Urinary bladder (tissue), 3 donors: ENCODE measurements at regions not wholly inside any gene's neighbourhood (a gene's known extent, or its start where the extent isn't known, plus 50 kb on each side); places are given as distances from the start of the nearest gene placed in this dataset.

Experiments used
- DNase-seq: peaks from one replicate; pipeline ENCODE4 v3.0.0-alpha.2; 2015; ENCODE audit errors: extremely low spot score
- H3K27ac ChIP-seq: one replicate; pipeline ENCODE4 v1.5.1; 2013; ENCODE audit warnings: low read depth, mild to moderate bottlenecking, moderate library complexity
- H3K36me3 ChIP-seq: one replicate; pipeline ENCODE4 v1.6.1; 2013; ENCODE audit warnings: mild to moderate bottlenecking, moderate library complexity; ENCODE audit not compliant: insufficient read depth
- H3K4me1 ChIP-seq: one replicate; pipeline ENCODE4 v1.6.1; 2013; ENCODE audit warnings: mild to moderate bottlenecking, moderate library complexity; ENCODE audit not compliant: insufficient read depth
- H3K4me3 ChIP-seq: one replicate; pipeline ENCODE4 v1.5.1; 2013; ENCODE audit warnings: low read depth, low read length
- WGBS: extraction: QIAGEN DNeasy Blood & Tissue Kit; methylation state at CpG from one replicate; pipeline ENCODE4 v1.1.7; 2013; 5-methylcytosine and 5-hydroxymethylcytosine counted together
- donor health status: healthy with polysubstance abuse.
- donor health status: healthy.

DNA sequence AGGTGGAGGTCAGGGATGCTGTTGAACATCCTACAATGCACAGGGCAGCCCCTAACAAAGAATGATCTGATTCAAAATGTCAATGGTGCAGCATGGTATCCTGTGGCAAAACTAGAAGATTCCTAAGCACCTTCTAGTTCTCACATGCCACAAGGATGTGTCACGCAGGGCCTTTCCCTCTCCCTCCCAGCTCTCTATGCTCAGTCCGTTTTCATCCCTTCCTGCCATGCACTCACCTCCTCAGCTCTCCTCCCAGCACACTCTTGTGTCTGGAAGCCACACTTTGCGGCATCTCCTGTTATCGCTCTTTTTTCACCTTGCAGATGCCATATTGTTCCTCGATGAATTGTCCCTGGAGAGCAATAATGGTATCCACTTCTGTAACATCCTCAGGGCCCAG lies 263.4 kb downstream of the CDC5L start:
- no peak overlapping the region for H3K4me3 ChIP-seq
- H3K27ac ChIP-seq, result no peak overlapping the region
- H3K4me1 ChIP-seq, result peaks cover 2% of the 10 kb centered on the region
- WGBS, result 90% methylated on average over 5 of the region's 5 CpGs
- no peaks in the 10 kb centered on the region for H3K36me3 ChIP-seq
- no peak for DNase-seq

DNA sequence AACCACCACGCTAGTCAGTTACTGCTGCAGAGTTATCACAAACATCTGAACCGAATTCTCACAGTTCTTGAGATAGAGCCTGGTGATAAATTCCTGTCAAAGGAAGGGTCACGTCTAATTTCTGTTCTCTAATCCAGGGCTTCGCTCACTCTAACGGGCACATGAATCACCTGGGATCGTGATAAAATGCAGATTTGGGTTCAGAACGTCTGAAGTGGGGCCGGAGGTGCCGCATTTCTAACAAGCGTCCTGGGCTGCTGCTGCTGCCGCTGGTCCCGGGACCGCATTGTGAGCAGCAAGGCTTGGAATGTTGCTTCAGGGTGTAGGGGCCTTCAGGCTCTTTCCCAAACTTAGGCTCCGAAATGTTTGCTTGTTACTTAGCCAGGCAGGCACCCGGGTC lies 264.1 kb downstream of the CDC5L start:
- DNase-seq, result no peak
- WGBS, result 90% methylated on average over 15 of the region's 15 CpGs
- H3K4me1 ChIP-seq, result peaks cover 2% of the 10 kb centered on the region
- H3K27ac ChIP-seq, result no peak overlapping the region
- H3K36me3 ChIP-seq, result no peaks in the 10 kb centered on the region
- H3K4me3 ChIP-seq, result no peak overlapping the region

DNA sequence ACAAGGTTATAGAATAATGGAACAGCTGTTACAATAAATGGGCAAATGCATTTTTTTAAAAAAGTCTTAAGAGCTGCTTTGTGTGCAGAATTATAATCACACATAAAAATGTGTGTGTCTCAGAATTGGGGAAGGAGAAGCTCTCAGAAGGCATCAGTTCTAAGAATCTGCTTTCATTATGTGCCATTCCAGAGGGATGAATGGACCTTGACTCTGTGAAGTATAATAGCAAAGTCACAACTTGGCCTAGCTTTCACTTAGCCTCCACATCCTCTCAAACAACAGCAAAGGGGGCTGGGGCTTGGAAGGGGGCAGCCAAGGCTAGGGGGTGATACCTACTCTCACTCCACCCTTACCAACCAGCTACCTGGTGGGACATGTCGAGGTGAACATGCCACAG lies 265.0 kb downstream of the CDC5L start:
- Histone ChIP-seq H3K27ac (no peak overlapping the region), H3K4me1 (peaks cover 2% of the 10 kb centered on the region), H3K36me3 (no peaks in the 10 kb centered on the region), H3K4me3 (no peak overlapping the region)
- 98% methylated on average over 1 of the region's 1 CpG for WGBS
- DNase-seq, result no peak

DNA sequence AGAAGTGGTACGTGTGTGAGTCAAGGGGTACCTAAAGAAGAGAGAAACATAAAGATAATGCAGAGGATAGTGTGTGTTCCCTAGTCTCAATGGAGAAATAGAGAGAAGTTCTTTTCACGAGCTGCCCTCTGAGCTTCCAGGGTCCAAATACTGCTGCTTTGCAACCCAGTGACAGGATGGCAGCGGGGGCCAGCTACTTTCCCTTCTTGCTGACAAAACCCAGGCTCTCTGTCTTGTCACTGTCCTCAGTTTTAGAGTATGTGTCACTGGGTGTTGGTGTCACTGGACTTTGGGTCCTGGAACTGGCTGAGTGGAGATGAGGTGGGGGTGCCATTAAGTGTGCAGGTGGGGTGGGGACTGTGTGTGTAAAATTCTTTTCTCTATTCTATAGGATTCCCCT lies 265.6 kb downstream of the CDC5L start:
- no peak overlapping the region for H3K27ac ChIP-seq
- WGBS, result 97% methylated on average over 3 of the region's 3 CpGs
- H3K4me3 ChIP-seq, result no peak overlapping the region

DNA sequence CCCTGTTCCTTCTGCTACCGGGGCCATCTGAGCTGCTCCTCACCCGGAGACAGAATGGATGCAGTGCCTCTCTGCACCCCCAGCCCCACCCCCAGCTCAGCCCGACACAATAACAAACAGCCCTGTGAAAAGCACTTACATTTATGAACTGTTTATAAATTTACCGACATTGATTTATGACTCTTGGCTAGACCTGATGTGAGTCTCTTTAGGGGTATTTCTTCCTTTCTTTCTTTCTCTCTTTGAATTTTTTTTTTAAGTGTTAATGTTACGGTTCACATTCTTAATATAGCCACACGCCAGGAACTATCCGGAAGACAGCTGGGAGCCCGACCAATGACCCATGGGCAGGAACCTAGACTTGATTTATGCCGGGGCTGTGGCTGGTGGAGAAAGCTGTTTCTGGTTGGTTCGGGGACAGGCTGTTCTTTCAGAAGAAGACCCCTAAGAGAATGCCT lies 266.3 kb downstream of the CDC5L start:
- 9% methylated on average over 10 of the region's 10 CpGs for WGBS
- no peaks in the 10 kb centered on the region for H3K36me3 ChIP-seq
- DNase-seq, result no peak

More for the DNA sequence above, 265.6 kb downstream of the CDC5L start:
- H3K36me3 ChIP-seq, result no peaks in the 10 kb centered on the region
- no peak for DNase-seq
- H3K4me1 ChIP-seq, result peaks cover 2% of the 10 kb centered on the region

DNA sequence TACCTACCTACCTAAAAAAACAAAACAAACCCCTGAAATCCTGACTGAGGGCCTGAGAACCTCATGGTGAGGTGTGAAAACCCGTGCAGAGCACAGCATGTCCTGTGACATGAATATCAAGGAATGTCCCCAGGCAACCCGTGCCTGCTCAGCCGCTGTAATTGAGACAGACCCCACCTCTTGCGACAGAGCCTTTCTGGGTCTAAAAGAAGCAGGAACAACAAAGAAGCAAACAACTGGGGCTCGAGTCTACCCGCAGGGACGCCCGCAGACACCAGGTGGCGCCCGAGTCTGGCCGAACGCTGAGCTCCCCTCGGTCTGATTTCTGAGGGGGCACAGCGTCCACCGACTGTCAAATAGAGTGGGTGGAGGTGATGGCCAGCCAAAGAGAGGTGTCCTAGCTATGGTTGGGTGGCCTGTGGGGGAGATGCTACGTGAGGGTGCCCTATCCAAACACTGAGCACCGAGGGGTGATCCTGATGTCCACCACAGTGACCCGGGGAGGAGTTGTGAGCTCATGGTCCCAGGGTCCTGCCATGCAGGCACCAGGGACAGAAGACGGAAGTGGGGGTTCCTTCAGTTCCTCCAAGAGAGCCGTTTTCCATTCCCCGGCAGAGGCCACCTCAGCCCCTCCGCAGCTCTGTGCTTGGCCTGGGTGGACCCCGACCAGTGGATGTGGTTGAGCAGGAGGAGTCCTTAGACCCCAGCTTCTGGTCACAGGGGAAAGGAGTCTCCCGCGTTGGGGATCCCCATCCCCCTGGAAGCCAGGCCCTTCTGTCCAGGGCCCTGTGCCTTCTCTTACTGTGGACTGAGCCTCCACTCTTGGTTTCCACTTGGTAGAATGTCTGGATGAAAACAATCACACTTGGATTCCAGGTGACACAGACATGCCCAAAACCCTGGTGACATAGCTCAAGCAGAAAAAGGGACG lies 268.2 kb downstream of the CDC5L start:
- 36% methylated on average over 26 of the region's 26 CpGs for WGBS
- H3K36me3 ChIP-seq, result no peaks in the 10 kb centered on the region
- H3K4me1 ChIP-seq, result peaks cover 2% of the 10 kb centered on the region
- no peak overlapping the region for H3K27ac ChIP-seq
- no peak for DNase-seq
- no peak overlapping the region for H3K4me3 ChIP-seq

More for the DNA sequence above, 266.3 kb downstream of the CDC5L start:
- Histone ChIP-seq H3K4me1 (peaks cover 2% of the 10 kb centered on the region), H3K4me3 (no peak overlapping the region), H3K27ac (no peak overlapping the region)

DNA sequence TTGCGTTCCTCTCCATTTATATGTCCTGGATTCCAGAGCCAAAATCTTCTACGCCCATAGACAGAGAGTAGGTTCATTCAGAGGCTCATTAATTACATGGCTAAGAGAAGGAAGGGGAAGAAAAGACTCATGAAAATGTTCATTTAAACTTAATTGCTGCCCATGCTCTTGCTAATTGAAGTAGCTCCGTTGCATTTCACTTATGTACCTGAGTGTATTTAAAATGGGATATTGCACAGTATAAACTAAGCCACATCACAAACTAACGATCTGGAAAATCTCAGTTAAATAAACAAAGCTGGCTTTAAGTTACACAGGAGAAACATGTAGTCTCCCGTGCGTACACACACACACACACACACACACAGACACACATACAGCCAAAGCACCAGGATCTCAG lies 269.2 kb downstream of the CDC5L start:
- no peak overlapping the region for H3K27ac ChIP-seq
- DNase-seq, result no peak
- H3K4me1 ChIP-seq, result peaks cover 2% of the 10 kb centered on the region
- H3K36me3 ChIP-seq, result no peaks in the 10 kb centered on the region
- no peak overlapping the region for H3K4me3 ChIP-seq
- WGBS, result 84% methylated on average over 6 of the region's 6 CpGs

DNA sequence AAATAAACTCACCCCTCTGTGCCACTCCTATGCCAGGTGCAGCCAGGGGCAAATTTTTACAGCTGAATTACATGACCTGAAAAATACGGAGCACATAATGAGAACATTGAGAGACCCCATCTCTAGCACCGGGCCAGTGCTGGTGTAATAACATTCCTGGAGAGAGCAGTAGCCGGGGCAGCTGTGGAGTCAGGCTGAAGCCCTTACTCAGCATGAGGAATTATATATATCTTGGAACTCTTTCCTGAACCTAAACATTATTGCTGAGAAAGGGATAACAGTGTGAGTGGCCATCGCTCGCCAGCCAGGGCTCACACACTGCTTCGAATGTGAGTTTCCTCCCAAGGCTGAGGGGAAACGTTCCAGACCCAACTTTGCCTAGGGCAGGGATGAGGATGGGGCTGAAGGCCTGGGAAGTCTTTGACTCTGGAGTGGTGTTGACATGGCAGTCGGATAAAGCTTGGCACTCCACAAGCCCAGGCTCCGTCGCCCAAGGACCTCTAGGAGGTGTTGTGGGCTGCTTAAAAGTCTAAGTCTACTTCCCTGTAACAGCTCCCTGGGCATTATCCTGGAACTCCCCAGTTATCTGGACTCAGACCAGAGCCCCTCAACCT lies 269.8 kb downstream of the CDC5L start:
- peaks cover 2% of the 10 kb centered on the region for H3K4me1 ChIP-seq
- DNase-seq, result no peak
- WGBS, result 82% methylated on average over 10 of the region's 10 CpGs
- H3K4me3 ChIP-seq, result no peak overlapping the region
- H3K36me3 ChIP-seq, result no peaks in the 10 kb centered on the region
- H3K27ac ChIP-seq, result no peak overlapping the region

DNA sequence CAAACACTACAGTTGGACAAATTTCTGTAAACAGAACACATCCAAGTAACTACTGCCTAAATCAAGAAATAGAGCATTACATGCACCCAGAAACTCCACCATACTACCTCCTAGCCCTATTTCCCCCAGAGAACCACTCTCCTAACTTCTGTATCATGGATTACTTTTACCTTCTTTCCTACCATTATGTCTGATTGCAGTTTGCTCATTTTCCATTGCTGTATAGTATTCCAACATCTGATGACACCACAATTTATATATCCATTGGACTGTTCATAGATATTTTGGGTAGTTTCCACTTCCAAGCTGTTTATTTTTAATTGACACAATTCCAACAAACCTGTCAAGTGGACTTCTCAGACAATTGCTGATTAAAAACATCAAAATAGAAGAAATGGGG lies 271.1 kb downstream of the CDC5L start:
- no peak for DNase-seq
- peaks cover 1% of the 10 kb centered on the region for H3K4me1 ChIP-seq
- H3K4me3 ChIP-seq, result no peak overlapping the region
- no peak overlapping the region for H3K27ac ChIP-seq
- no peaks in the 10 kb centered on the region for H3K36me3 ChIP-seq

DNA sequence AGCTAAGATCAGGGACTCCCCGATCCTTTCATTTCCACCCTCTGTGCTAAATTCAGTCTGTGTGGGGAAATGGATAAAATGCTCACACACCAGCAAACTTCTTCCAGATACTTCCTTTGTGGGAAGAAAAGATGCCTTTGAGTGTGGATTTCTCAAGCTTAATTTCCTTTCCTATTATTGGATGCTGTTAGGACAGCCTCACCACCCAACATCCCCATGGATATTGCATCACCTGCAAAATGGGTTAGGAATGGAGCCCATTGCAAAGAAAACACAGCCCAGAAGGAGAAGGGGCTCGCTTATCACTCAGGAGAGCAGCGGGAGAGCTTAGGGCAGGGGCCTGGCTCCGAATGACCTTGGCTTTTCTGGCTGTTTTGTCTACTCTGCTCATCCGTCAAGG lies 272.2 kb downstream of the CDC5L start:
- no peak for DNase-seq
- H3K36me3 ChIP-seq, result no peaks in the 10 kb centered on the region
- no peak overlapping the region for H3K27ac ChIP-seq
- H3K4me3 ChIP-seq, result no peak overlapping the region
- 98% methylated on average over 5 of the region's 5 CpGs for WGBS
- H3K4me1 ChIP-seq, result no peaks in the 10 kb centered on the region

DNA sequence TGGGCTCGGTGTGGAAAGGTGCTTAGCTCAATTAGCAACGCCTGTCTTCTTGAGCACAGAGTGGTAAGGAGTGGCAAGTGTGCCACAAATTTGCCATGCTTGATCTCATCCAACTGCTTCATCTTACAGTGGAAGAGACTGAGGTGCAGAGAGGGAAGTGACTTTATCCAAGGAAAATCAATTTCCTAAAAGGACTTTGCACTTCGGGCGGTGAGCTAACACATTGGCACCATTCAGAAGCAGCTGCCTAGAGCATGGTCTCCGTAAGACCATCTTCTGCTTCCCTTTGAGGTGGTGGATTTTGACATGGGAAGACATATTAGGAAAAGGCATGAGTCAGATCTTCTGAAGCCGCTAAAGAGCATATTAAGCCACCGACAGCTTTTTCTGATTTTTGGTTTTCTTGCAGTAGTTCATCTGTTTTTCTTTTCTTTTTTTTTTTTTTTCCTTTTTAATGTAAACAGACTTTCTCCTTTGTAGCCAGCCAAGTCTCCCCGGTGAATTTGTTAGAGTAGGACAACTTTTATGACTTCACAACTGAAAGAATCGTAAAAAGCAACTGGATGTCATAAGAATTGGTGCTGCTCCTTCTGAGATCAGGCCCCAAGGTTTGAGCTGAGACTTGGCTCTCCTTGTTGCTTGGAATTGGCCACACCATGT lies 273.2 kb downstream of the CDC5L start:
- Histone ChIP-seq H3K27ac (no peak overlapping the region), H3K4me3 (no peak overlapping the region), H3K36me3 (no peaks in the 10 kb centered on the region), H3K4me1 (no peaks in the 10 kb centered on the region)
- WGBS, result 86% methylated on average over 9 of the region's 9 CpGs
- DNase-seq, result no peak

DNA sequence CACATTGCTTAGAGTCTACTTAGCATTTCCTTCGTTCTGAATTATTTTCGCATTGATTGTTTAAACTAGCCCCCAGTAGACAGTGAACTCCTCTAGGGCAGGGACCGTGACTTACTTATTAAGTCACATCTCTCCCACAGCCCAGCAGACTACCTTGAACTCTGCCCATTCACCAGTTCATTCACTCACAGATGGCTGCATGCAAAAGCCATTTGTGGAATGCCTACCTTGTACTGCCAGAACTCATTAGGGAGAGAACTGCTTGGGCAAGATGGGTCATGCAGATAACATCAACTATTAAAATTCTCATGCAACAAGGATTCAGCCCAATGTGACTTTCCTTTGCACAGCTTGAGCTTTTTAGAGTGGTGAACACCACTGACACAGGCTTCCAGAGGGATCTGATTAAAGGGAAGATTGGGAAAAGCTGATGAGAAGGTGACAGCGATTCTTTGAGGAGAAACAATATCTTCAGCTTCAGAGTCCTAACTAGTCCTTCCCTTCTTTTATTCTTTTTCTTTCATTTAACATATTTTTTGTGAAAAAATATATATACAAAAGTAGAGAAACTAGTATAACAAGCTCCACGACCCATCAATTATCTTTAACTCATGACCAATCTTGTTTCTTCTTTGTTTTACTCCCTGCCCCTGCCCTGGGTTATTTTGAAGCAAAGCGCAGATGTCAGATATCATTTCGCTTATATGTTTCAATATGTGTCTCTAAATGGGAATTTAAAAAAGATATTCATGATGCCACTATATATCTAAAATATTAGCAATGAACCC lies 273.9 kb downstream of the CDC5L start:
- Histone ChIP-seq H3K4me3 (no peak overlapping the region), H3K27ac (no peak overlapping the region), H3K36me3 (no peaks in the 10 kb centered on the region), H3K4me1 (no peaks in the 10 kb centered on the region)
- WGBS, result 90% methylated on average over 7 of the region's 7 CpGs
- peak; percentile 60 for DNase-seq

DNA sequence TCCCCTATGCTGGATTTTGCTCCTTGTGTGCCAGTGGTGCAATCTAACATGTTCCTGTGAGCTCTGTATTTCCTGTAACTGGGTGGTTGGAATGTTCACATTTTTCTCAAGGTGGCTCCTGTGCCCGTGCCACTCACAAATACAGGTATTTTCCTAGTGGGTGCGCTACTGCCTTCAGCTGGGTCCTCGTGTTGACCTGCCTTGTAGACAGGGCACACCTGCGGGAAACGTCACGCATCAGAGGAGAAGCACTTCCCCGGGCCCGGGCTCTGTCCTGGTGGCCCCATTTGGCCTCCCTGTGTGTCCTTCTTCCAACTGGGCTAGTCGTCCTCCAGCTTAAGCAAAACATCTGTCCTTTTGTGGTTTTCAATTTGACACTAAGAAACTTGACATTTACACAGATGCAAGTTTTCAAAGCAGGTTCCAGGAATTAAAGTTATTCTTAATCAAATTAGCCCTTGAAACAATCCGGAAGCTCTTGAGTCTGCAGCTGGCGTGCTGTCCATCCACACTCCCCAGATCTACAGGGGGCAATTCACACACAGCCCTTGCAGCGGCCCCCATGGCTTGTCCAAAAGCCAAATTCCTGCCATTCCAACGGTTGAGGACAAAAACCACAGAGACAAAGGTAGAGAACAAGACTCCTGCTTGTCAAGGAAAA lies 275.1 kb downstream of the CDC5L start:
- WGBS, result 70% methylated on average over 13 of the region's 13 CpGs

More for the DNA sequence above, 275.1 kb downstream of the CDC5L start:
- H3K36me3 ChIP-seq, result no peaks in the 10 kb centered on the region
- no peaks in the 10 kb centered on the region for H3K4me1 ChIP-seq
- DNase-seq, result no peak
- H3K27ac ChIP-seq, result no peak overlapping the region
- no peak overlapping the region for H3K4me3 ChIP-seq
